Kidney (tissue), 13 donors: ENCODE measurements at regions not wholly inside any gene's neighbourhood (a gene's known extent, or its start where the extent isn't known, plus 50 kb on each side); places are given as distances from the start of the nearest gene placed in this dataset.

Experiments used
- DNase-seq, 5 donors: peaks; one replicate each; pipeline ENCODE4 v3.0.0-alpha.2; 2013 to 2020
- FAIRE-seq: peaks from 2 replicates; lab custom pipeline; 2012; peaks lifted over from hg19 to GRCh38; lab: Jason Lieb, UNC
- H3K27ac ChIP-seq, 2 donors: one replicate each; pipeline ENCODE4 v1.7.0; 2013; ENCODE audit warnings: low read depth in 2 of 2, low read length in 2 of 2, inconsistent platforms in 1 of 2
- H3K27me3 ChIP-seq: one replicate; pipeline ENCODE4 v1.7.1; 2013; ENCODE audit warnings: low read length, inconsistent platforms; ENCODE audit not compliant: control insufficient read depth, insufficient read depth
- H3K36me3 ChIP-seq, 3 donors: one replicate each; pipeline versions ENCODE4 v1.7.0 to v1.7.1; 2013; ENCODE audit warnings: low read length in 3 of 3, control low read depth in 1 of 3, inconsistent platforms in 1 of 3; ENCODE audit not compliant: insufficient read depth in 3 of 3, control insufficient read depth in 2 of 3
- H3K4me1 ChIP-seq, 3 donors: one replicate each; pipeline versions ENCODE4 v1.7.0 to v1.7.1; 2013; ENCODE audit warnings: low read length in 3 of 3, inconsistent platforms in 1 of 3, low read depth in 1 of 3; ENCODE audit not compliant: control insufficient read depth in 2 of 3, insufficient read depth in 2 of 3
- H3K4me3 ChIP-seq, 3 donors: one replicate each; pipeline versions ENCODE4 v1.7.0 to v1.8.1; 2013; ENCODE audit warnings: low read length in 3 of 3, control low read depth in 1 of 3, inconsistent platforms in 1 of 3
- H3K9ac ChIP-seq, 3 donors: one replicate each; pipeline versions ENCODE4 v1.7.0 to v1.7.1; 2013; ENCODE audit warnings: low read length in 3 of 3, control low read depth in 1 of 3, inconsistent platforms in 1 of 3
- H3K9me3 ChIP-seq, 3 donors: one replicate each; pipeline versions ENCODE4 v1.7.0 to v1.7.1; 2013; ENCODE audit warnings: low read length in 3 of 3, control low read depth in 1 of 3, inconsistent platforms in 1 of 3; ENCODE audit not compliant: control insufficient read depth in 2 of 3, insufficient read depth in 1 of 3
- CTCF ChIP-seq: IDR thresholded peaks from 3 replicates; pipeline ENCODE4 v1.5.1; 2012; ENCODE audit warnings: mild to moderate bottlenecking, moderate library complexity, borderline replicate concordance; ENCODE audit not compliant: insufficient read depth; ENCODE audit errors: extremely low read depth
- intact Hi-C: fragments of 100-400 bp; cut with DNase I; formaldehyde crosslinking; loops from one replicate; pipeline ENCODE4 v1.11.1; 2022
- donor health status: control.
- donor health status: control.
- donor health status: control.
- donor health status: control.
- donor health status: control.
- donor health status: DM: yes; HTN: yes; CAD: no.
- donor health status: Normal renal cell carcinoma (clear cell type).

DNA sequence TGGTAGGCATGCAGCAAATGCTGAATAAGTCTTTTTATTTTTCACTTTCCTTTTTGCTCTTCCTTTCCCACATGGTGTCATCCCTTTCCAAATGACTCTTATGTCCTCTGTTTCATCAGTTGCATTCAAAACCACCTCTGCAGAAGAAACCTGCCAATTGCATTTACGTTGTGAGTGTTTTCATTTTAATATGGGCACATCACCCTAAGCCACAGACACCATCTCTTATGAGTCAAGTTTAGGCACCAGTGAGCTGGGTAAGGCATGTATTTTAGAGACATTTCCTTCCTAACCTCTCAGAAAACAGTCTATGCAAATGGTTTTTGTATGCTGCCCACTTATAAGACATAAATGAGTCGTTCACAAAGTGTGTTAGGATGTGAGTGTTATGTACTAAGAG lies 223.3 kb upstream of the ADAMTS9 start:
- H3K9ac ChIP-seq = no peak overlapping the region
- peaks cover 0 to 4% (median 0%) of the 10 kb centered on the region in 3 donors for H3K4me1 ChIP-seq
- no peaks in the 10 kb centered on the region for H3K36me3 ChIP-seq
- FAIRE-seq = no peak
- no peaks in the 10 kb centered on the region for H3K9me3 ChIP-seq
- DNase-seq = no peak
- H3K27me3 ChIP-seq = no peaks in the 10 kb centered on the region
- intact Hi-C loops = loop anchor here (5.0 kb wide), 1 partner anchor 94 kb away; no protein-coding TSS in a partner anchor
- no peak for TF ChIP-seq CTCF
- no peak overlapping the region for H3K4me3 ChIP-seq
- H3K27ac ChIP-seq = no peak overlapping the region

DNA sequence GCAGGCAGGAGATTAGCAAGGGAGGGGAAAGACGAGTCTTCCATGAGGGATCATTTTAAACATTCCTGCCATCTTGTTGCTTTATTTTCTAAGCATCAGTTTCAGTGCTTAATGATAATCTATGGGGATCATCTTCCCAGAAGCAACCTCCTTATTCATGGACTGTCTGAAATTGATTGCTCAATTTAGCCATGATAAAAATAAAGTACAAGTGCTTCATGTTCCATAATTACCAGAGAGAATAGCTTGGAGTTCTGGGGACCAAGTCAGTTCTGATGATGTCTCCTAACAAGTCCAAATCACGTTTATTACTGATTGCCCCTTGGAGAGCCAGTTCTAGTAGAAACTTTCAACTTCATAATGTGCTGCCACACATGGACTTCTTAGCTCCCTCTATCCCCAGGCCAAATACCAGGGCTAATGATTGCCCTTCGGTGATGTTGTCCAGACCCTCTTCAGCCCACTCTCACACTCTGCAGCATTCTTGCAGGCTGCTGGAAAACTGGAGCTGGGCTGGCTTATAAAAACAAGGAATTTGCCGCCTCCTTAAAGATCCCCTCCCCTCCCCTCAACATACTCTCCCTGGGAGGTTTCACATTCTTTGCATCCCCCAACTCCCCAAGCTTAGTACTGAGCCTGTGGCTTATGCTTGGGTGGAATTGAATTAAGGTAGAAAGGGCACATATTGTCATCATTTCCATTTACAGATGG lies 222.1 kb upstream of the ADAMTS9 start:
- FAIRE-seq = no peak
- peak in 1 of 5 donors; percentile 34 for DNase-seq
- Histone ChIP-seq H3K4me3 (no peak overlapping the region), H3K4me1 (peaks cover 0 to 4% (median 0%) of the 10 kb centered on the region in 3 donors), H3K9ac (no peak overlapping the region), H3K27ac (no peak overlapping the region), H3K27me3 (no peaks in the 10 kb centered on the region), H3K9me3 (no peaks in the 10 kb centered on the region), H3K36me3 (no peaks in the 10 kb centered on the region)
- intact Hi-C loops = loop anchor here (5.0 kb wide), 1 partner anchor 93 kb away; no protein-coding TSS in a partner anchor
- no peak for TF ChIP-seq CTCF

DNA sequence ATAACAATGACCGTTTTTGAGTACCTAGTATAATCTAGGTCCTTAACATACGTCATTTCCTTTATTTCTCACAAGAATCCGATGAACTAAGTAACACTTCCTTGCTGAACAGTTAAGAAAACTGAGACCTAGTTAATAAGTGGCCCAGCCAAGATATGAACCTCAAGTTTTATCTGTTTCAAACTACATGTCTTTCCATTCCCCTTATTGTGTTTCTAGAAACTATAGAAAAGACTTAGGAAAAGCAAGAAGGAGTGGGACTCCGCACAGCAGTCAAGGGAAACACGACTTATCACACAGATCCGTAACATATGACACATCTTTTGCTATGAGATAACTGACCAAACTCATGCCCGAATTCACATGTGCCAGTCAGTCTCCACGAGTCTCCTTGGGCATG lies 221.2 kb upstream of the ADAMTS9 start:
- no peak for TF ChIP-seq CTCF
- intact Hi-C loops = no loop called here
- no peaks in the 10 kb centered on the region for H3K27me3 ChIP-seq
- no peaks in the 10 kb centered on the region for H3K9me3 ChIP-seq
- H3K9ac ChIP-seq = no peak overlapping the region
- FAIRE-seq (no peak), DNase-seq (no peak)
- H3K4me1 ChIP-seq = peaks cover 0 to 4% (median 0%) of the 10 kb centered on the region in 3 donors
- no peaks in the 10 kb centered on the region for H3K36me3 ChIP-seq
- H3K4me3 ChIP-seq = no peak overlapping the region
- no peak overlapping the region for H3K27ac ChIP-seq
